Psoas muscle (tissue), 7 donors: ENCODE measurements at regions not wholly inside any gene's neighbourhood (a gene's known extent, or its start where the extent isn't known, plus 50 kb on each side); places are given as distances from the start of the nearest gene placed in this dataset.

ENCODE experiments used
- ATAC-seq, 4 donors: fragments of 200-7000 bp; cut with Tn5 transposase; one replicate each; pipeline ENCODE4 v1.9.1; 2020; ENCODE audit warnings: moderate library complexity in 3 of 4, mild to moderate bottlenecking in 2 of 4
- DNase-seq, 2 donors: peaks; one replicate each; pipeline ENCODE4 v3.0.0-alpha.2; 2020
- H3K27ac ChIP-seq: fragments of 200-600 bp; one replicate; pipeline ENCODE4 v1.8.0; 2022
- H3K27me3 ChIP-seq, 3 donors: fragments of 200-600 bp in 1 of 3; one replicate each; pipeline versions ENCODE4 v1.6.1 to v1.8.0; 2013 to 2022; ENCODE audit warnings: low read length in 2 of 3, mild to moderate bottlenecking in 2 of 3, moderate library complexity in 1 of 3; ENCODE audit not compliant: insufficient read depth in 3 of 3
- H3K36me3 ChIP-seq, 2 donors: fragments of 200-600 bp in 1 of 2; one replicate each; pipeline versions ENCODE4 v1.6.1 to v1.8.0; 2013 to 2022; ENCODE audit warnings: low read depth in 1 of 2, mild to moderate bottlenecking in 1 of 2, moderate library complexity in 1 of 2; ENCODE audit not compliant: insufficient read depth in 1 of 2
- H3K4me1 ChIP-seq: fragments of 200-600 bp; one replicate; pipeline ENCODE4 v1.8.0; 2022
- H3K4me3 ChIP-seq: fragments of 200-600 bp; one replicate; pipeline ENCODE4 v1.8.0; 2022; ENCODE audit warnings: mild to moderate bottlenecking
- H3K9me3 ChIP-seq: fragments of 200-600 bp; one replicate; pipeline ENCODE4 v1.8.0; 2022
- CTCF ChIP-seq: fragments of 200-600 bp; IDR thresholded peaks from one replicate; pipeline ENCODE4 v1.8.0; 2022; ENCODE audit warnings: antibody characterized with exemption
- WGBS, 3 donors: extraction: QIAGEN DNeasy Blood & Tissue Kit; methylation state at CpG; one replicate each; pipeline versions ENCODE4 v1.1.6 to v1.1.7; 2013; 5-methylcytosine and 5-hydroxymethylcytosine counted together
- intact Hi-C, 2 donors: fragments of 100-400 bp; cut with DNase I; formaldehyde crosslinking; loops; one replicate each; pipeline versions ENCODE4 v1.11.0 to v1.14.2; 2022
- donor health status: healthy with polysubstance abuse.
- donor health status: DM: no; HTN: no; CAD: no; lungs with moderate emphysema.
- donor health status: Bipolar disorder and iron deficiency.
- donor health status: healthy.
- donor health status: DM: yes; HTN: yes; CAD: no.
- donor health status: DM: no; HTN: no; CAD: no.
- donor health status: DM: yes; HTN: yes; CAD: no.

- no peak overlapping the region for H3K27ac ChIP-seq
- H3K9me3 ChIP-seq: no peaks in the 10 kb centered on the region
- H3K36me3 ChIP-seq: no peaks in the 10 kb centered on the region
- no peak overlapping the region for H3K4me3 ChIP-seq
- peak in 1 of 4 donors; percentile 40 for ATAC-seq
- TF ChIP-seq CTCF: no peak
- WGBS, 3 donors: 23 to 32% (median 30%) methylated on average over 8 of the region's 8 CpGs
- intact Hi-C loops: no loop called here
- no peaks in the 10 kb centered on the region for H3K27me3 ChIP-seq
- no peaks in the 10 kb centered on the region for H3K4me1 ChIP-seq
- DNase-seq: peak in 1 of 2 donors; percentile 23
These were observed 273.1 kb upstream of the NOVA1 start for GRCh38 chr14:26870722-26871617.

- no peak for TF ChIP-seq CTCF
- WGBS, 3 donors: 32 to 44% (median 39%) methylated on average over 8 of the region's 8 CpGs
These were observed 274.9 kb upstream of the NOVA1 start for GRCh38 chr14:26872515-26873361.

GRCh38 chr14:26873362-26873960 is 275.6 kb upstream of the NOVA1 start:
- DNase-seq (no peak), ATAC-seq (no peak)
- no peaks in the 10 kb centered on the region for H3K36me3 ChIP-seq
- no peaks in the 10 kb centered on the region for H3K4me1 ChIP-seq
- WGBS, 3 donors: 80 to 91% (median 84%) methylated on average over 4 of the region's 4 CpGs
- no peak for TF ChIP-seq CTCF
- intact Hi-C loops: no loop called here
- no peaks in the 10 kb centered on the region for H3K9me3 ChIP-seq
- H3K27me3 ChIP-seq: no peaks in the 10 kb centered on the region
- no peak overlapping the region for H3K4me3 ChIP-seq
- no peak overlapping the region for H3K27ac ChIP-seq

More at GRCh38 chr14:26872515-26873361, 274.9 kb upstream of the NOVA1 start:
- intact Hi-C loops: no loop called here
- ATAC-seq (no peak), DNase-seq (peak in 1 of 2 donors; percentile 12)
- no peaks in the 10 kb centered on the region for H3K4me1 ChIP-seq
- no peak overlapping the region for H3K27ac ChIP-seq
- H3K4me3 ChIP-seq: no peak overlapping the region
- H3K27me3 ChIP-seq: no peaks in the 10 kb centered on the region
- no peaks in the 10 kb centered on the region for H3K9me3 ChIP-seq
- no peaks in the 10 kb centered on the region for H3K36me3 ChIP-seq

GRCh38 chr14:26887847-26888246 is 290.0 kb upstream of the NOVA1 start:
- Histone ChIP-seq H3K36me3 (no peaks in the 10 kb centered on the region), H3K27me3 (no peaks in the 10 kb centered on the region), H3K27ac (no peak overlapping the region), H3K4me3 (no peak overlapping the region), H3K4me1 (no peaks in the 10 kb centered on the region), H3K9me3 (peaks cover 12% of the 10 kb centered on the region)
- intact Hi-C loops: no loop called here
- 50 to 74% (median 68%) methylated on average over 1 of the region's 1 CpG for WGBS, 3 donors
- TF ChIP-seq CTCF: no peak
- no peak for ATAC-seq
- peak; percentile 44 to 54 for DNase-seq
